Caki2 (cell line): ENCODE measurements at regions not wholly inside any gene's neighbourhood (a gene's known extent, or its start where the extent isn't known, plus 50 kb on each side); places are given as distances from the start of the nearest gene placed in this dataset.
A peak's percentile ranks its signal among the peaks of the same experiment; 100 is the strongest.
"Not testable (repeated sequence)": the region's sequence is repeated elsewhere in the genome, so short reads cannot be mapped to it uniquely, and the experiment has no call there.

Experiments used
- DNase-seq: peaks from one replicate; pipeline ENCODE4 v3.0.0-alpha.2; 2015; ENCODE audit warnings: low read depth
- in situ Hi-C: cut with HindIII; loops from 2 replicates; pipeline ENCODE4 v1.10.0; 2016; ENCODE audit warnings: low sequenced_read_pairs, low pct_unique_long_range_greater_than_20kb, mixed read lengths

- no peak for DNase-seq
Measured at GRCh38 chr7:98719396-98719795, 102.3 kb downstream of the NPTX2 start.

GRCh38 chr7:98722402-98722801 is 105.3 kb downstream of the NPTX2 start:
- DNase-seq, result peak; percentile 3
- in situ Hi-C loops, result no loop called here

More at GRCh38 chr7:98719396-98719795, 102.3 kb downstream of the NPTX2 start:
- in situ Hi-C loops, result no loop called here

DNA sequence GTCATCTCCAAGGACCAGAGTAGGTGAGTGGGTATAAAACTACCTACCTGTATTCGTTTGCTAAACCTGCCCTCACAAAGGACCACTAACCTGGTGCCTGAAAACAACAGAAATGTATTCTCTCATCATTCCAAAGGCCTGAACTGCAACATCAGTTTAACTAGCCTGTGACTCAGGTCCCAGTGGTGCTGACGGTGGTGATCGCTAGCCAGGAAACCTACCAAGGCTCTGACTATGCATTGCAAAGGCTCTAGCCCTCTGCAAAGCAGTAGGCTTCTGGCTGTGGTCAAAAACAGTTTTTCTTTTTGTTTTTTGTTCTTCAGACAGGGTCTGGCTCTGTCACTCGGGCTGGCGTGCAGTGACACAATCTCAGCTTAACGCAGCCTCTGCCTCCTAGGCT is 107.5 kb downstream of the NPTX2 start:
- in situ Hi-C loops, result no loop called here
- DNase-seq, result no peak

DNA sequence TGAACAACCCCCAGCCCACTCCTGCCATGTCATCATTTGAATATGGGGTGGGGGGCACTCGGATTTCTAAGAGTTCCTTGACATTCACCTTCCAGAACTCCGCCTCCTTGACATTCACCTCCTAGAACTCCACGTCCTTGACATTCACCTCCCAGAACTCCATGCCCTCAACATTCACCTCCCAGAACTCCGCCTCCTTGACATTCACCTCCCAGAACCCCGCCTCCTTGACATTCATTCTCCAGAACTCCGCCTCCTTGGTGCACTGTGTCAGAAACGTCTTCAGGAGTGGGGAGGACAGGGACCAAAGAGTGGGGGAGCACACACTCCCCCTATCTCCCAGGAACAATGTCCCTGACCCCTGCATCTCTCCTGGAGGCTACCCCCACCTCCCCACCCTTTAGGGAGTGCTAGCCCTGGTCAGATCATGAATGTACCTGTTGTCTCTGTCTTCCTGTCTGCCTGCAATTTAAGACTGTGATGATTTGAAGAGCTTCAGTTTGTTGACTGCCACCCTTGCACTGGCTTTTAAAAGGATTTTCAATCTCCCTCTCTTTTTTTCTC is 110.1 kb downstream of the NPTX2 start:
- in situ Hi-C loops, result no loop called here
- DNase-seq, result no peak

DNA sequence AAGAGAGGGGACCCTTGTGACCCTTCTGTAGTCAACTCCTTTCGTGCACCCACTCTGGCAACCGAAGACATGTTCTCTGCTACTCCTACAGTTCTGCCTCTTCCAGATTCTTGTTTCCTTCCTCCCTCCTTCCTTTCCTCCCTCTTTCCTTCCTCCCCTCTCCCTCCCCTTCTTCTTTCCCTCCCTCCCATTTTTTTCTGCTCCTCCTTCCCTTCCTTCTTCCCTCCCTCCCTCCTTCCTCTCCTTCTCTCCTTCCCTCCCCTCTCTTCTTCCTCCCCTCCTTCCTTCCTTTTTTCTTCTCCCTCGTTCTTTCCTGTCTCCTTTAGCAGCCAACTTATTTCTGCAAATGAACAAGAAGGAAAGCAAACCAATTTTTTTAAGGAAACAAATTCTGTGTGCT is 111.5 kb downstream of the NPTX2 start:
- no peak for DNase-seq
- in situ Hi-C loops, result no loop called here

- DNase-seq, result no peak
- in situ Hi-C loops, result no loop called here
Measured at GRCh38 chr7:98729121-98729520, 112.0 kb downstream of the NPTX2 start.

GRCh38 chr7:98730326-98730725 is 113.2 kb downstream of the NPTX2 start:
- in situ Hi-C loops, result no loop called here
- no peak for DNase-seq

DNA sequence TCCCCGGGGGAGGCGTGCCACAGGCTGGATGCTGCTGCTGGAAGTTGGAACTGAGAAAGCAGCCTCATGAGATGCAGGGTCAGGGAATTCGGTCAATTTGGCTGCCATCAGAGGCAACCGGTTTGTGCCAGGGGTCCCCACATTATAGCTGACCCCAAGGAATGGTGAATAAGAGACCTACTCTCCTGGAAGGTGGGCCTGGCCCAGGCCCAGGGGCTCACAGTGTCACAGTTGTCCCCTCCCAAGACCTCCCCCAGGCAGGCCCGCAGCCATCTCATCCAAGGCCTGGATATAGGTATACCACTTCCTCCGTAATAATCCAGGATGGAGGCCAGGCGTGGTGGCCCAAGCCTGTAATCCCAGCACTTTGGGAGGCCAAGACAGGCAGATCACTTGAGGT is 114.6 kb downstream of the NPTX2 start:
- in situ Hi-C loops, result no loop called here
- no peak for DNase-seq

GRCh38 chr7:98733036-98733435 is 116.0 kb downstream of the NPTX2 start:
- in situ Hi-C loops, result no loop called here
- peak; percentile 29 for DNase-seq

GRCh38 chr7:98735801-98736200 is 118.7 kb downstream of the NPTX2 start:
- no peak for DNase-seq
- in situ Hi-C loops, result no loop called here

GRCh38 chr7:98736461-98736860 is 119.4 kb downstream of the NPTX2 start:
- DNase-seq, in situ Hi-C loops: not testable (repeated sequence)

DNA sequence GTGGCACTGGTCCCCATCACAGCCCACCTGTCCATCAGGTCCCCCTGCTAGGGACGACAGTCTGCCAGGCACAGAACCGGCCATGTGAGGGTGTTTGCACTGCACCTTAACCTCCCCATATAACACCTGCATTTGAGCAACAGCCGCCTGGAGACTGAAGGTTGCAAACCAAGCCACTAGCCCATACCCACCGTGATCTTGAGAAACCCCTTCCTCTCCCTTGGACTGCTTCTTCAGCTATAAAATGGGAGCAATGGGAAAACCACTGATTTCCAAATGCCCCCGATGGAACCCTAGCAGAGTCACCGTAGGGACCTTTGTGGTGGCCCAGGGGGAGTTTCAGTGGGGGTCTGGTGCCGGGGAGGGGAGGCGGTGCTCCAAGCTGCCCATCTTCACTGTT is 120.1 kb downstream of the NPTX2 start:
- DNase-seq, result no peak
- in situ Hi-C loops, result no loop called here

GRCh38 chr7:98740643-98741042 is 123.6 kb downstream of the NPTX2 start:
- in situ Hi-C loops, result no loop called here
- no peak for DNase-seq

DNA sequence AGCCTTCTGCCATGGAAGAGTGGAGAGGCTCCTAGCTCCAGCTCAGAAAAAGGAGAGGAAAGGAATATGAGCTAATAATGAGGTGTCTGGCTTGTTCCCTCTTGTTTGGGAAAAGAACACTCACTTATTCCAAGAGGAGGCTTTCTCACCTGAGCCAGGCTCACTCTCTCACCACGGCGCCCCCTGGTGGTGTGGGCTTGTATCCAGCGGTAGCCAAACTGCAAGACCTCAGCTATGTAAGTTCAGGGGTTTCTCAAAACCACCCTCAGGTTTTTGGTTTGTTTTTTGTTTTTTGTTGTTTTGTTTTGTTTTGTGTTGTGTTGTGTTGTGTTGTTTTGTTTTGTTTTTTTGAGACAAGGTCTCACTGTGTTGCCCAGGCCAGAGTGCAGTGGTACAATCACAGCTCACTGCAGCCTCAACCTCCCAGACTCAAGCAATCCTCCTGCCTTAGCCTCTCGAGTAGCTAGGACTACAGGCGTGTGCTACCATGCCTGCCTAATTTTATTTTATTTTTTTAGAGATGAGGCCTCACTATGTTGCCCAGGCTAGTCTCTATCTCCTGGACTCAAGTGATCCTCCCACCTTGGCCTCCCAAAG is 124.0 kb downstream of the TMEM130 start:
- DNase-seq, result peak; percentile 21
- in situ Hi-C loops, result no loop called here

DNA sequence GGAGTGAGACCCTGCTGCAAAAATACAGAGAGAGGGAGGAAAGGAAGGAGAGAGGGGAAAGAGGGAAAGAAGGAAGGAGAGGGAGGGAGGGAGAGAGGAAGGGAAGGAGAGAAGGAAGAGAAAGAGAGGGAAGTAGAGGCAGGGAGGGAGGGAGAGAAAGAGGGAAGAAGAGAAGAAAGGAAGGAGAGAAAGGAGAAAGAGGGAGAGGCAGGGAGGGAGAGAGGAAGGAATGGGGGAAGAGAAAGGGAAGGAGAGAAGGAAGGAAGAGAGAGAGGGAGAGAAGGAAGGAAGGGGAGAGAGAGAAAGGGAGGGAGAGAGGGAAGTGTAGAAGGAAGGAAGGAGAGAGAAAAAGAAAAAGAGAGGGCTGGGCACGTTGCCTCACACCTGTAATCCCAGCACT is 121.7 kb downstream of the TMEM130 start:
- no peak for DNase-seq
- in situ Hi-C loops, result no loop called here

- in situ Hi-C loops, result no loop called here
Measured at GRCh38 chr7:98753176-98753575, 116.6 kb downstream of the TMEM130 start.

GRCh38 chr7:98753989-98754479 is 115.8 kb downstream of the TMEM130 start:
- peak; percentile 34 for DNase-seq

More at GRCh38 chr7:98753176-98753575, 116.6 kb downstream of the TMEM130 start:
- DNase-seq, result no peak

DNA sequence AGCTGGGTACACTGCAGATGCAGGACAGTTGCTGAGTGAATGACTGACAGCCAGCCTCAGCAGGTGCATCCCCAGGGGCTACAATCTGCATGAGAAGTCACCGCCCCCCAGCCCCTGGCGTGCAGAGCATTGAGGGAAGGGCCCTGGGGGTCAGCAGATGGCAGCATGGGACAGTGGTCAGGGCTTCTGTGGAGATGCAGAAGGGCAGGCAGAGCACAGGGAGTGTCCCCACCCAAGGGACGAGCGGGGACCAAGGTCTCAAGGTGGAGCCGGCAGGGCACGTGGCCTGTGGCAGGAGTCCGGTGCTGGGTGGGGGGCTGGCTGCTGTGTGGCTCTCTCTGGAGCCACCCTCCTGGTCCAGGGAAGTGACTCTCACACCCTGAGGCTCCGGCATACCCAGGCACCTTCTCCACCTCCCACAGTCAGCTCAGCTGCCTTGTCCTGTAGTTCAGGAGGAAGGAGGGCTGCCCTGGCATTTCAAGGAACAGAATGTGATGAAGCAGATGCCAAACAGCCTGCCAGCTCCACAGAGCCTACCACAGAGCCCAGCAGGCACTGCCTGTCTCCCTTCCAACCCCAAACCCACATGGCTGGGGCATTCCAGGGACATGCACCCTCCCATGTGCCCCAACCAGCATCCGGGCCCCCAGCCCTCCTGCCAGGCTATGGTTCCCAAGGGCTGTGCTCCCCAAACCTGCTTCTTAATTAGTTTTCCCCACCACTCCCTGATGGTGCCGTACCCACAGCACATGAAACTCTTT is 114.5 kb downstream of the TMEM130 start:
- in situ Hi-C loops, result no loop called here
- DNase-seq, result no peak

More at GRCh38 chr7:98753989-98754479, 115.8 kb downstream of the TMEM130 start:
- in situ Hi-C loops, result no loop called here

DNA sequence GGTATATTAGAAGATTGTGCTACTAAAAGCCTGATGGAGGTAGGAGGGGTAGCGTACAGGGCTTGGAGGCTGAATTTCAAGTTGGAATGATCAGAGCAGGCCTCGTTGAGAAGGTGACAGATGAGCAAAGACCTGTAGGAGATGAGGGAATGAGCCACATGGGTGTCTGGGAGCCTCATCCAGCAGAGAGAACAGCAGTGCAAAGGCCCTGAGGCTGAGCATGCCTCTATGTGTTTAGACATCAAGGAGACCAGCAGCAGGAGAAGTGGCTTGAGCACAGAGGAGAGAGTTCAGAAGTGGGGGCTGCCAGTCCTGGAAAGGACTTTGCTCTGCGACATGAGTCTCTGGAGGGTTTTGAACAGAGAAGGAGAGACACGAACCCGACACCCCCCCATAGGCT is 111.7 kb downstream of the TMEM130 start:
- no peak for DNase-seq
- in situ Hi-C loops, result no loop called here
